Activated CD4-positive, alpha-beta T cell treated with anti-CD3 and anti-CD28 coated beads for 36 hours (primary cell): ENCODE measurements at regions not wholly inside any gene's neighbourhood (a gene's known extent, or its start where the extent isn't known, plus 50 kb on each side); places are given as distances from the start of the nearest gene placed in this dataset.

Experiments used
- ATAC-seq: fragments of 200-7000 bp; cut with Tn5 transposase; one replicate; pipeline ENCODE4 v1.10.0; 2021; ENCODE audit warnings: mild to moderate bottlenecking, moderate library complexity
- CTCF ChIA-PET: fragments of 350-600 bp; sonication (Branson Sonifier 250); formaldehyde crosslinking; loops from one replicate; lab custom pipeline; 2021; ENCODE audit warnings: antibody characterized with exemption; lab: Charles Lee
- POLR2A ChIA-PET: fragments of 350-600 bp; sonication (Branson Sonifier 250); formaldehyde crosslinking; loops from one replicate; lab custom pipeline; 2021; ENCODE audit warnings: antibody characterized with exemption, inconsistent platforms; lab: Charles Lee
- DNase-seq: peaks from one replicate; pipeline ENCODE4 v3.0.0-alpha.2; 2020
- H3K27ac Mint-ChIP-seq: one replicate; pipeline ENCODE4 v1.8.0; 2021; ENCODE audit warnings: mixed read lengths
- H3K27me3 Mint-ChIP-seq: one replicate; pipeline ENCODE4 v1.8.0; 2021; ENCODE audit warnings: mixed read lengths
- H3K36me3 Mint-ChIP-seq: one replicate; pipeline ENCODE4 v1.8.0; 2021; ENCODE audit warnings: low read depth, mixed read lengths
- H3K4me1 Mint-ChIP-seq: one replicate; pipeline ENCODE4 v1.8.0; 2021; ENCODE audit warnings: mixed read lengths
- H3K4me3 Mint-ChIP-seq: one replicate; pipeline ENCODE4 v1.8.0; 2021; ENCODE audit warnings: mild to moderate bottlenecking, moderate library complexity, mixed read lengths
- H3K9me3 Mint-ChIP-seq: one replicate; pipeline ENCODE4 v1.8.0; 2021; ENCODE audit warnings: low read depth, mixed read lengths
- intact Hi-C, 2 experiments: fragments of 100-400 bp; cut with DNase I in 1 of 2; cut with micrococcal nuclease in 1 of 2; formaldehyde crosslinking; loops; one replicate each; pipeline versions ENCODE4 v1.14.2 to v1.15.1; 2022 to 2024; cut with DNase I, micrococcal nuclease

DNA sequence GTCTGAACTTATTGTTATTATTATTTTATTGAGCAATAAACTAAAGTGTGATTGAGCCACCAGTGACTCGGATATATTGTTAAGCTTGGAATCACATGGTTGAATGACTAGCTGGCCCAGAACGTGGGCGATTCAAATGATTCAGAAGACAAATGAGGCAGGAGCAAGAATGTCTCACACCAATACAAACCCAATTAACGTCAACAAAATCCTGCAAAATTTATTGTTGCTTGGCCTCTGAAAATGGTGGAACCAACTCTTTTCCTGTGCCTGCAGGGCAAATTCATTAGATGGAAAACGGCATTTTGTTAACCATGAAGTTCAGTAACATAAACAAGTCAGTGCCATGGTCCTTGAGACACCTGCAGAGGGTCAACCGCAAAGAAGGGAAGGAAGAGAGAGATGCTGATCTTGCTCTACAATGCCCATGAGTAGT is 482.0 kb downstream of the SETD4 start:
- DNase-seq, result no peak
- no peak overlapping the region for H3K4me3 Mint-ChIP-seq
- peaks cover 2% of the 10 kb centered on the region for H3K9me3 Mint-ChIP-seq
- intact Hi-C loops, result loop anchor here in 1 of 2 experiments (2.0 kb wide), 2 partner anchors 166 to 440 kb away; no protein-coding TSS in a partner anchor
- H3K4me1 Mint-ChIP-seq, result peaks cover 27% of the 10 kb centered on the region
- H3K36me3 Mint-ChIP-seq, result no peaks in the 10 kb centered on the region
- ATAC-seq, result no peak
- ChIA-PET POLR2A (no interaction called here), CTCF (interaction anchor here (0.7 kb wide), 1 partner anchor 588 kb away, joined by 3 read pairs; no protein-coding TSS in a partner anchor)
- peaks cover 10% of the 10 kb centered on the region for H3K27me3 Mint-ChIP-seq
- H3K27ac Mint-ChIP-seq, result peak overlapping the region; percentile 89

GRCh38 chr21:35575280-35575915 is 484.9 kb downstream of the SETD4 start:
- DNase-seq (no peak), ATAC-seq (no peak)
- H3K36me3 Mint-ChIP-seq, result no peaks in the 10 kb centered on the region
- intact Hi-C loops, result no loop called here
- ChIA-PET POLR2A (no interaction called here), CTCF (interaction anchor here (0.6 to 1.4 kb wide), 3 partner anchors 11 to 785 kb away, joined by 3 to 4 read pairs (median 3); no protein-coding TSS in a partner anchor)
- no peak overlapping the region for H3K27ac Mint-ChIP-seq
- peaks cover 13% of the 10 kb centered on the region for H3K27me3 Mint-ChIP-seq
- no peak overlapping the region for H3K4me3 Mint-ChIP-seq
- H3K4me1 Mint-ChIP-seq, result peaks cover 20% of the 10 kb centered on the region
- H3K9me3 Mint-ChIP-seq, result peaks cover 2% of the 10 kb centered on the region

- POLR2A ChIA-PET, result no interaction called here
These were observed 486.6 kb downstream of the SETD4 start for GRCh38 chr21:35573472-35574374.

DNA sequence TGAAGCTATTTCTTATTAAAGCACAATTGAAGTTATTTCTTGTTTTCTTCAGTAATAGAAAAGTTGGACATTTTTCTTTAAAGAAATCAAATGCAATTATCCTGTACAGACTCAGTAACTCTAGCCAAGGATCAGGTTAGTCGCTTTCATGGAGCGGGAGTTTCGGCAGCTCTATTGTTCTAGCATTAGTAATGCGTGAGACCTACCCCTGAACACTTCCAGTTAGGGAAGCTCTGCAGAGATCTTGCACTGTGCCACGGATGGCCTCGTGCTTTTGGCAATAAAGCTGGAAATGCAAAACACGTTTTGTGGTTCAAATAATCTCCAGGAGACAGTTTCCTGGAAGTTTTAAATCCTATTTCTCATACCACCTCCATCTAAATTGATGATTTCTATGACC is 488.4 kb downstream of the SETD4 start:
- no peak for ATAC-seq
- H3K9me3 Mint-ChIP-seq, result no peaks in the 10 kb centered on the region
- CTCF ChIA-PET, result no interaction called here
- H3K27ac Mint-ChIP-seq, result no peak overlapping the region
- no peak for DNase-seq
- peaks cover 18% of the 10 kb centered on the region for H3K27me3 Mint-ChIP-seq
- intact Hi-C loops, result no loop called here
- no peaks in the 10 kb centered on the region for H3K4me1 Mint-ChIP-seq
- POLR2A ChIA-PET, result no interaction called here
- no peaks in the 10 kb centered on the region for H3K36me3 Mint-ChIP-seq
- no peak overlapping the region for H3K4me3 Mint-ChIP-seq

More at GRCh38 chr21:35573472-35574374, 486.6 kb downstream of the SETD4 start:
- intact Hi-C loops, result no loop called here
- H3K36me3 Mint-ChIP-seq, result no peaks in the 10 kb centered on the region
- H3K4me1 Mint-ChIP-seq, result peaks cover 5% of the 10 kb centered on the region
- no peak for ATAC-seq
- CTCF ChIA-PET, result no interaction called here
- DNase-seq, result no peak
- H3K27me3 Mint-ChIP-seq, result peaks cover 13% of the 10 kb centered on the region
- no peak overlapping the region for H3K4me3 Mint-ChIP-seq
- peaks cover 2% of the 10 kb centered on the region for H3K9me3 Mint-ChIP-seq
- H3K27ac Mint-ChIP-seq, result no peak overlapping the region

- no peak for ATAC-seq
These were observed 491.7 kb downstream of the SETD4 start for GRCh38 chr21:35568643-35569042.

GRCh38 chr21:35566874-35567273 is 493.5 kb downstream of the SETD4 start:
- no peaks in the 10 kb centered on the region for H3K4me1 Mint-ChIP-seq
- no peaks in the 10 kb centered on the region for H3K9me3 Mint-ChIP-seq
- intact Hi-C loops, result no loop called here
- H3K36me3 Mint-ChIP-seq, result no peaks in the 10 kb centered on the region
- no peak overlapping the region for H3K27ac Mint-ChIP-seq
- ChIA-PET CTCF (interaction anchor here (1.2 kb wide), 1 partner anchor 22 kb away, joined by 3 read pairs; no protein-coding TSS in a partner anchor), POLR2A (no interaction called here)
- no peak overlapping the region for H3K4me3 Mint-ChIP-seq
- no peak for DNase-seq
- peaks cover 6% of the 10 kb centered on the region for H3K27me3 Mint-ChIP-seq
- no peak for ATAC-seq

More at GRCh38 chr21:35568643-35569042, 491.7 kb downstream of the SETD4 start:
- Mint-ChIP-seq H3K4me1 (no peaks in the 10 kb centered on the region), H3K36me3 (no peaks in the 10 kb centered on the region), H3K4me3 (no peak overlapping the region), H3K9me3 (no peaks in the 10 kb centered on the region), H3K27ac (no peak overlapping the region), H3K27me3 (peaks cover 11% of the 10 kb centered on the region)
- DNase-seq, result no peak
- ChIA-PET CTCF (no interaction called here), POLR2A (no interaction called here)
- intact Hi-C loops, result no loop called here

DNA sequence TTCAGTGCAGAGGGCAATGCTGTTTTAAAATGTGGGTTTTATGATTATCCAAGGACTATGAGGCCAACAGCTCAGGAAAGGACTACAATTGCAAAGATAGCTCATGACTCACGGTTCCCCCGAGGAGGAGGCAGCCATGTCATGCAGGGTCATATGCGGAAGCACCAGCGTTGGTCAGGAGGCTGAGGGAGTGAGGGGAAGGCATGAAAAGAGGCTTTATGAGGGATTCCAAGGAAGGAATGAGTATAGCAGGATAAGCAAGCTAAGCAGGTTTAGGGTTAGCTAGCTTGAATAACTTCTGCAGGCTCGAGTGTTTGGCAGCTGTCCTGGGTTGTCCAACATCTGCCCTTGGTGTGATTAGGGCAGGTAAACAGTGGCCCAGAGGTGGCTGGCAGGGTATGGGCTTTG is 495.1 kb downstream of the SETD4 start:
- intact Hi-C loops, result no loop called here
- ChIA-PET POLR2A (no interaction called here), CTCF (interaction anchor here (0.6 to 0.8 kb wide), 3 partner anchors 659 to 936 kb away, joined by 3 to 4 read pairs (median 3); no protein-coding TSS in a partner anchor)
- Mint-ChIP-seq H3K4me3 (no peak overlapping the region), H3K9me3 (no peaks in the 10 kb centered on the region), H3K27me3 (peaks cover 10% of the 10 kb centered on the region), H3K4me1 (no peaks in the 10 kb centered on the region), H3K27ac (no peak overlapping the region), H3K36me3 (no peaks in the 10 kb centered on the region)
- DNase-seq, result no peak
- no peak for ATAC-seq

GRCh38 chr21:35563885-35564451 is 496.4 kb downstream of the SETD4 start:
- no peak overlapping the region for H3K4me3 Mint-ChIP-seq
- DNase-seq (no peak), ATAC-seq (no peak)
- peaks cover 11% of the 10 kb centered on the region for H3K27me3 Mint-ChIP-seq
- intact Hi-C loops, result no loop called here
- no peaks in the 10 kb centered on the region for H3K4me1 Mint-ChIP-seq
- H3K36me3 Mint-ChIP-seq, result no peaks in the 10 kb centered on the region
- H3K9me3 Mint-ChIP-seq, result no peaks in the 10 kb centered on the region
- no peak overlapping the region for H3K27ac Mint-ChIP-seq
- ChIA-PET POLR2A (no interaction called here), CTCF (interaction anchor here (0.6 to 1.1 kb wide), 2 partner anchors 12 to 513 kb away, joined by 3 read pairs; no protein-coding TSS in a partner anchor)

DNA sequence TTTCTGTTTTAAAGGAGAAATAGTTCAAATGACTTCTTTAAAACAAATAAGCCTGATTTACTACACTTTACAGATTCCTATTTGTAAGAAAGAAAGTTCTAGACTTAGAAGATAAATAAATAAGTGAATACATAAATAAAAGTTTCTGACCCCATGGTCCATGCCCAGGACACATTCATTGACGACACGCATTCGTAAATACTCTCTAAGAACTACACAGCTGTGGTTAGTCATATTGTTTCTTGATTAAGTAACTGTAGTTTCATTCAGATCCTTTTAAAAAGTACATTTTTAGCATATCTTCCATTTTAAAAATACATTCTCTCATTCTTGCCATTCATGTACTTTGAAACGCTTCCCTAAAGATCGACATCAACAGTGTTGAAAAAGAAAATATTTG is 497.4 kb downstream of the SETD4 start:
- Mint-ChIP-seq H3K9me3 (no peaks in the 10 kb centered on the region), H3K27ac (no peak overlapping the region), H3K27me3 (peaks cover 12% of the 10 kb centered on the region)

GRCh38 chr21:35561116-35561515 is 499.2 kb downstream of the SETD4 start:
- no peaks in the 10 kb centered on the region for H3K4me1 Mint-ChIP-seq
- POLR2A ChIA-PET, result no interaction called here
- intact Hi-C loops, result no loop called here

More for the DNA sequence above, 497.4 kb downstream of the SETD4 start:
- Mint-ChIP-seq H3K36me3 (no peaks in the 10 kb centered on the region), H3K4me3 (no peak overlapping the region), H3K4me1 (no peaks in the 10 kb centered on the region)
- intact Hi-C loops, result no loop called here
- ATAC-seq (no peak), DNase-seq (no peak)
- CTCF ChIA-PET, result no interaction called here
- POLR2A ChIA-PET, result no interaction called here

GRCh38 chr21:35559829-35560225 is 500.5 kb downstream of the SETD4 start:
- Mint-ChIP-seq H3K4me3 (no peak overlapping the region), H3K27ac (no peak overlapping the region), H3K9me3 (no peaks in the 10 kb centered on the region), H3K27me3 (peaks cover 8% of the 10 kb centered on the region), H3K36me3 (no peaks in the 10 kb centered on the region), H3K4me1 (no peaks in the 10 kb centered on the region)
- ATAC-seq, result no peak
- DNase-seq, result no peak
- CTCF ChIA-PET, result no interaction called here
- intact Hi-C loops, result no loop called here
- POLR2A ChIA-PET, result no interaction called here

More at GRCh38 chr21:35561116-35561515, 499.2 kb downstream of the SETD4 start:
- Mint-ChIP-seq H3K4me3 (no peak overlapping the region), H3K27ac (no peak overlapping the region), H3K27me3 (peaks cover 8% of the 10 kb centered on the region), H3K9me3 (no peaks in the 10 kb centered on the region), H3K36me3 (no peaks in the 10 kb centered on the region)
- CTCF ChIA-PET, result interaction anchor here (0.6 kb wide), 1 partner anchor 487 kb away, joined by 3 read pairs; no protein-coding TSS in a partner anchor
- DNase-seq (no peak), ATAC-seq (no peak)
